ENCODE measurements at regions not wholly inside any gene's neighbourhood (a gene's known extent, or its start where the extent isn't known, plus 50 kb on each side); places are given as distances from the start of the nearest gene placed in this dataset.

GRCh38 chr12:87608321-87608720 lies 420.9 kb downstream of the C12orf50 start:
- H3K27ac Mint-ChIP-seq = peak overlapping the region in 1 of 3 experiments; percentile 40; a peak in 1 of 7 replicates
- no peak overlapping the region for H3K9ac ChIP-seq (ENCODE audit: extremely low read depth, insufficient read length, low read length)
- TF ChIP-seq CTCF (conservative IDR thresholded peaks at IDR 0.05) = no peak
- H2AFZ ChIP-seq (ENCODE audit: low read length) = no peak overlapping the region
- H3K9me3 Mint-ChIP-seq = 0 out of 5 replicates have a peak, but pooled peaks cover 0 to 2% of the 10 kb centered on the region in 2 experiments
- no peak overlapping the region for H3T11ph ChIP-seq (ENCODE audit: low read length)
- no peaks in the 10 kb centered on the region for H3K79me2 ChIP-seq (ENCODE audit: insufficient read depth, low read length)
- H3K23me2 ChIP-seq (ENCODE audit: insufficient read length, low read depth, low read length, poor library complexity, severe bottlenecking) = no peaks in the 10 kb centered on the region
- H3K9me3 ChIP-seq (ENCODE audit: control insufficient read depth, low read depth, low read length) = no peaks in the 10 kb centered on the region
- H3K27me3 ChIP-seq (ENCODE audit: insufficient read depth, low read length) = no peaks in the 10 kb centered on the region
- H3K4me1 Mint-ChIP-seq = peaks cover 0 to 6% of the 10 kb centered on the region in 2 experiments; a peak in 2 of 4 replicates
- H3K79me1 ChIP-seq (ENCODE audit: insufficient read depth, low read depth, low read length, poor library complexity, severe bottlenecking) = no peaks in the 10 kb centered on the region
- no peak overlapping the region for H3K18ac ChIP-seq (ENCODE audit: insufficient read length, low read depth, low read length)
- H3K27ac ChIP-seq (ENCODE audit: insufficient read length, low read depth, low read length) = no peak overlapping the region
- H3K23ac ChIP-seq (ENCODE audit: insufficient read length, low read depth, low read length) = no peak overlapping the region
- no peak overlapping the region for H4K91ac ChIP-seq (ENCODE audit: insufficient read length, low read depth, low read length)
- H4K5ac ChIP-seq (ENCODE audit: insufficient read length, low read depth, low read length) = no peak overlapping the region
- no peak overlapping the region for H4K8ac ChIP-seq (replicated peaks; ENCODE audit: insufficient read length, low read depth, low read length)
- H3K4me1 ChIP-seq (ENCODE audit: insufficient read depth, low read length) = 0 out of 2 replicates have a peak, but pooled peaks cover 3% of the 10 kb centered on the region
- WGBS (ENCODE audit: extremely low coverage, insufficient read length, low lambda C conversion rate) = no CpG with 5 or more reads among the region's 2 CpGs
- no peak for DNase-seq
- no peak overlapping the region for H2BK5ac ChIP-seq (ENCODE audit: insufficient read length, low read length)
- no peak overlapping the region for H3K4ac ChIP-seq (ENCODE audit: low read depth, low read length)
- H4K20me1 ChIP-seq (ENCODE audit: control insufficient read depth, insufficient read depth, insufficient read length) = no peaks in the 10 kb centered on the region
- H3K4me3 Mint-ChIP-seq = no peak overlapping the region
- H2BK12ac ChIP-seq (ENCODE audit: insufficient read length, low read depth, low read length) = no peak overlapping the region
- no peak overlapping the region for H2BK15ac ChIP-seq (ENCODE audit: low read depth, low read length)
- H3K56ac ChIP-seq (ENCODE audit: insufficient read length, low read depth, low read length) = no peak overlapping the region
- no peaks in the 10 kb centered on the region; a peak in 1 of 7 replicates for H3K36me3 Mint-ChIP-seq (ENCODE audit: insufficient read depth in 1 of 3, low read depth in 3 of 3)
- no peak overlapping the region for H2BK120ac ChIP-seq (ENCODE audit: low read depth, low read length, poor library complexity, severe bottlenecking)
- no peaks in the 10 kb centered on the region for H3K27me3 Mint-ChIP-seq (ENCODE audit: low read depth)
- no peak overlapping the region for H2BK20ac ChIP-seq (ENCODE audit: low read depth, low read length, poor library complexity, severe bottlenecking)
- H3K14ac ChIP-seq (ENCODE audit: insufficient read depth, low read length) = no peak overlapping the region
- H3K4me2 ChIP-seq (ENCODE audit: insufficient read depth, insufficient read length, low read length) = no peak overlapping the region
- H2AK5ac ChIP-seq (ENCODE audit: insufficient read length, low read length) = no peak overlapping the region
